Epithelial cell of proximal tubule (primary cell): ENCODE measurements at regions not wholly inside any gene's neighbourhood (a gene's known extent, or its start where the extent isn't known, plus 50 kb on each side); places are given as distances from the start of the nearest gene placed in this dataset.

Experiments
- DNase-seq: peaks from one replicate; pipeline ENCODE4 v3.0.0-alpha.2; 2011; ENCODE audit warnings: low read depth
- H3K4me3 ChIP-seq: 2 replicates; pipeline ENCODE4 v1.5.1; 2011; ENCODE audit warnings: low read depth, mild to moderate bottlenecking, low read length
- TF ChIP-seq, protein P1 (sequence below): conservative IDR thresholded peaks from 2 replicates; pipeline ENCODE4 v1.5.1; 2012; ENCODE audit warnings: low read depth, mild to moderate bottlenecking, low read length

DNA sequence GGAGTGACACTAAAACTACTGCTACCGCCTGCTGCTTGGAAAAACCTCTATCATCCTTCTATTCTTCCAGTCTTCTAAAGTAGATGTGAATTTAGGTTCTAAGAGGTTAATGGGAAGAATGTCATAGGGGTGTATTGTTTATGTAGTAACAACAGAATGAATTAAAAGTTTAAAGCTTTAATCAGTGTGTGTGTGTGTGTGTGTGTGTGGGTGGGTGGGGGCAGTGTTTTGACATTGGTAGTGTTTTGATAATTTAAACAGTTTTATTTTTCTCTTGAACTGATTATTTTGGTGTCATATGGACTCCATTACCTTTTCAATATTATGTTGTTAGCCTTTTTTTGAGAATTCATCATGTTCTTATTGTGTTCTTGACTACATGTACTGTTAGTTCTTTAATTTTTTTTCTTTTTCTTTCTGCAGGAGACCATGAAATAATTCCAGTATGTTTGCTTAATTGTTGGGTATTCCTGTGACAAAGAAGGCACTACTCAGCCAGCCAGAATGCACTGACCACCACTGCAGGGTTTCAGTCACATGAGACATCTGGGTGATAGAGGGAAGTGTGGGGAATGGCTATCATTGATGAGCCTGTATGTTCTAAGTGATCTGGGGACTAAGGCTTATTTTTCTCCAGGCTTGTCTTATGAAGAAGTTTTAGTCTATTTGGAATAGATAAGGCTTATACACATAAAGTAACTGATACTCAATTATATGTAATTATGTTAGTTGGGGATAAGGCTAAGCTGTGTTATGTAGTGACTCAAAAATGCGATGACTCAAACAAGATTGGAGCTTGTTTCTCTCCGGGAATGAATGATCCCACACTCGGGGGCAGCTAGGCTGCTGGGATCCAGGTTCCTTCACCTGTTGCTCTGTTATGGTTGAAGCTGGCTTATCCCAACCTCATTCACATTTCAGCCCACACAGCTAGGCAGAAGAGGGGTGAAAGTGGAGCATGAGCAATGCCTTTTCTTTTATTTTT is 50.2 kb upstream of the ACTBL2 start:
- peak; percentile 31 for DNase-seq
- TF ChIP-seq, protein P1, sequence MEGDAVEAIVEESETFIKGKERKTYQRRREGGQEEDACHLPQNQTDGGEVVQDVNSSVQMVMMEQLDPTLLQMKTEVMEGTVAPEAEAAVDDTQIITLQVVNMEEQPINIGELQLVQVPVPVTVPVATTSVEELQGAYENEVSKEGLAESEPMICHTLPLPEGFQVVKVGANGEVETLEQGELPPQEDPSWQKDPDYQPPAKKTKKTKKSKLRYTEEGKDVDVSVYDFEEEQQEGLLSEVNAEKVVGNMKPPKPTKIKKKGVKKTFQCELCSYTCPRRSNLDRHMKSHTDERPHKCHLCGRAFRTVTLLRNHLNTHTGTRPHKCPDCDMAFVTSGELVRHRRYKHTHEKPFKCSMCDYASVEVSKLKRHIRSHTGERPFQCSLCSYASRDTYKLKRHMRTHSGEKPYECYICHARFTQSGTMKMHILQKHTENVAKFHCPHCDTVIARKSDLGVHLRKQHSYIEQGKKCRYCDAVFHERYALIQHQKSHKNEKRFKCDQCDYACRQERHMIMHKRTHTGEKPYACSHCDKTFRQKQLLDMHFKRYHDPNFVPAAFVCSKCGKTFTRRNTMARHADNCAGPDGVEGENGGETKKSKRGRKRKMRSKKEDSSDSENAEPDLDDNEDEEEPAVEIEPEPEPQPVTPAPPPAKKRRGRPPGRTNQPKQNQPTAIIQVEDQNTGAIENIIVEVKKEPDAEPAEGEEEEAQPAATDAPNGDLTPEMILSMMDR = no peak
- no peak overlapping the region for H3K4me3 ChIP-seq
